Stimulated activated CD8-positive, alpha-beta memory T cell treated with anti-CD3 and anti-CD28 coated beads, Interleukin-4, amount 100 ng/mL, for 48 hours (primary cell): ENCODE measurements at regions not wholly inside any gene's neighbourhood (a gene's known extent, or its start where the extent isn't known, plus 50 kb on each side); places are given as distances from the start of the nearest gene placed in this dataset.
"Not testable (repeated sequence)": the region's sequence is repeated elsewhere in the genome, so short reads cannot be mapped to it uniquely, and the experiment has no call there.

Experiments
- DNase-seq: peaks from one replicate; pipeline ENCODE4 v3.0.0-alpha.2; 2020

DNA sequence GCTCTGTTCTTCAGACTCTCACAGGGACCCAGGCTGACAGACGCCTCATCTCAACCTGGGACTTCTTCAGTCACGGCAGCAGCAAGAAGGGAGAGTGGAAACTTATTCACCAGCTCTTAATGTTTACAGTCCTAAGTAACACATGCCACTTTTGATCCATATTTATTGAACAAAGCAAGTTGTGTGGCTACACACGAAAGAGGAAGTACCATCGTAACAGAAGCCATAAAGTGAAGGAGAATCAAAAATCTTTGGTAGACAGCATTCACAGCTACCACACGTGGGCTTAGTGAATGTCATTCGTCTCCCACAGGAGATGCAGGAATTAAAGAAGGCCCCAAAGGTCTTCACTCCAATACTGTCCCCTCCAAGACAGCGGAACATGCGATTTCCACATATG is 582.6 kb downstream of the CETN3 start:
- no peak for DNase-seq

DNA sequence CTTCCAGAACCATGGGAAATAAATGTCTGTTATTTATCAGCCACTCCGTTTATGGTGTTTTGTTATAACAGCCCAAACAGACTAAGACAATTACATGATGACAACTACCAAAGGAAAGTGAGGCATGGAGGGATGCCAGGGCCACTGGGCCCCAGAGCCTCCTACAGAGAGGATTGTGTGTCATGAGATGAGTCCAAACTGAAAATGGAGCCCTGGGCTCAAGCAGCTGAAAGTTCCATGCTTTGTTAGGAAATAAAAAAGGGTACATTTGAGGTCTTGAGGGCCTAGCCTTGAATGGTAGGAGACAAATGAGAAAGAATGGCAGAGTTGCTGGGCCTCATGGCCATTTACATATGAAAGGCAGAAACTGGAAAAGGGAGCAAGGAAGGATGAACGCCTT is 586.5 kb downstream of the CETN3 start:
- no peak for DNase-seq

DNA sequence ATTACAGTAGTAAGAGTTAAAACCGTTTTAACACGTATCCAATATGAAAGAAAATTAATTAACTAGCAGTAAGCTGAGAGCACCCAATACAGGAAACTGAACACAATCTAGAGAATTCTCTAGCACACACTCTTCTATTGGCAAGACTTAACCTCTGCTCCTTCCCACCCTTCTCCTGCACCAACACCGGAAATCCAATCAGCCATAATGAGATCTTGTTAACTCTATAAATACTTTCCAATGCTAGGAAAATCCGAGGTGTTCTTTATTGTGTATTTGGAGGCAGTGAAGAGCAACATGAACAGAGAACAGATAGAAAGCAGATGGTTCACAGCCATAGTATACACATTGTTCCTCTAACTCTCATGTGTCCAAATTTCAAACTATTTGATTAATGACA is 591.7 kb downstream of the CETN3 start:
- no peak for DNase-seq

DNA sequence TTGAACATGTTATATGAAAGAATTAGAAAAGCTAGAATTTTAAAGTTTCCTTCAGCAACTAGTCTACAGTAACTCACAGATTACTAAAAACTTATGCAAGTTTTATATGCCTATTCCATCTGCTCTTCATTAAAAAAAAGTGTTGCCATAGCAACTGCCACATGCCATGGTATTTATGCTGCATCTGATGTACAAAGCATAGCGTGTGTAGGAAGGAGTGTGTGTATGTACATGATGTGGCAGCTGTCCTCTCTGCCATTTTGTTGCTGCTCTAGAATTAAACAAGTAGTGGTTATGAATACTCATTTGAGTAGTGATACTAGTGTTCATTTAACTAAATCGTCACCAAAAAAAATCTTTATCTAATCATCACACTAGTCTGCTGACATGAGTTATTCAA is 593.5 kb downstream of the CETN3 start:
- no peak for DNase-seq

DNA sequence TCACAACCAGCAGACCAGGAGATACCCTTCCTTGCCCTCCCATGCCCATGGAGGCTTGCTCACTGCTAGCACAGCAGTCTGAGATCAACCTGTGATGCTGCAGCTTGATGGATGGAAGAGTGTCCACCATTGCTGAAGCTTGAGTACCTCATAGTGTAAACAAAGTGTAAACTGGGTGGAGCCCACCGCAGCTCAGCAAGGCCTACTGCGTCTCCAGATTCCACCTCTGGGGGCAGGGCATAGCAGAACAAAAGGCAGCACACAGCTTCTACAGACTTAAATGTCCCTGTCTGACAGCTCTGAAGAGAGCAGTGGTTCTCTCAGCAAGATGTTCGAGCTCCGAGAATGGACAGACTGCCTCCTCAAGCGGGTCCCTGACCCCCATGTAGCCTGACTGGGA is 608.8 kb downstream of the CETN3 start:
- not testable (repeated sequence) for DNase-seq

DNA sequence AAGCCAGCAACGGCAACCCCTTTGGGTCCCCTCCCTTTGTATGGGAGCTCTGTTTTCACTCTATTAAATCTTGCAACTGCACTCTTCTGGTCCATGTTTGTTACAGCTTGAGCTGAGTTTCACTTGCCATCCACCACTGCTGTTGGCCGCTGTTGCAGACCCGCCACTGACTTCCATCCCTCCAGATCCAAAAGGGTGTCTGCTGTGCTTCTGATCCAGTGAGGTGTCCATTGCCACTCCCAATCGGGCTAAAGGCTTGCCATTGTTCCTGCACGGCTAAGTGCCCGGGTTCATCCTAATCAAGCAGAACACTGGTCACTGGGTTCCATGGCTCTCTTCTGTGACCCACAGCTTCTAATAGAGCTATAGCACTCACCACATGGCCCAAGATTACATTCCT is 615.1 kb downstream of the CETN3 start:
- DNase-seq, result not testable (repeated sequence)

DNA sequence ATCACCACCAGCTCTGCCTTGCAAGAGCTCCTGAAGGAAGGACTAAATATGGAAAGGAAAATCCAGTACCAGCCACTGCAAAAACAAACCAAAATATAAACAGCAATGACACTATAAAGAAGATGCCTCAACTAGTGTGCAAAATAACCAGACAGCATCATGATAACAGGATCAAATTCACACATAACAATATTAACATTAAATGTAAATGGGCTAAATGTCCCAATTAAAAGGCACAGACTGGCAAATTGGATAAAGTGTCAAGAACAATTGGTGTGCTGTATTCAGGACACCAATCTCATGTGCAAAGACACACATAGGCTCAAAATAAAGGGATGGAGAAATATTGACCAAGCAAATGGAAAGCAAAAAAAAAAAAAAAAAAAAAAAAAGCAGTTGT is 629.8 kb downstream of the CETN3 start:
- DNase-seq, result not testable (repeated sequence)

DNA sequence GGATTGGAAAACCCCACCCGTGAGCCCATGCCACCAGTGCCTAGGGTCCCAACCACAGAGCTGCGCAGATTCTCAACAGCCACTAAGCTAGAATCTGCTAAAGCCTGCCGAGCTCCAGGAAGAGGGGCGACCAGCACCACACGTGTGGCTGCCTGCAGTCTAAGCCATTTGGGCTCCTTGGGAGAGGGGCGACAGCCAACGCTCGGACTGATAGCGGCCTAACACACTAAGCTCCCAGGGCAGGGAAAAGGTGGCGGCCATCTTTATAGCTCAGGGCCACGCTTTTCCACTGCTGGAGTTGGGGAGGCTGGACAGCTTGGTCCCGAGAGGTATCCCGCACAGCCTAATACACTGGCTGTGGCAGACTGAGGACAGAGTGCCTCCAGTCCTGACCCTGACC is 631.8 kb downstream of the CETN3 start:
- DNase-seq, result no peak

DNA sequence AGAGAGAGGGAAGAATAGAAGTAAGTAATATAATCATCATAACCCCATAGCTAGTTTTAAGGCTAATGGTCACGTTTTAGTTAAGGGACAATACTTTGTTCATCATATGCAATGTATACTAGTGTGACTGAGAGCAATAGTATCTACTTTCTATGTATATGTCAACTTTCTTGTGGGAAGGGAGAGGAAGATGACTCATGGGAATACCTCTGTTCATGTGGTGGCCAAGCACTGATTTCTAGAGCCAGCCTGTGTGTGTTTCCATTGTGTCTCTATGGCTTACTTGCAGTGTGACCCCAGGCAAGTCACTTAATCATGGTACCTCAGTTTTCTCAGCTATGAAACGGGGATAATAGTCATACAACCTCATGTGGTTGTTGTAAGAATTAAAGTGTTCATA is 639.6 kb downstream of the CETN3 start:
- DNase-seq, result no peak

DNA sequence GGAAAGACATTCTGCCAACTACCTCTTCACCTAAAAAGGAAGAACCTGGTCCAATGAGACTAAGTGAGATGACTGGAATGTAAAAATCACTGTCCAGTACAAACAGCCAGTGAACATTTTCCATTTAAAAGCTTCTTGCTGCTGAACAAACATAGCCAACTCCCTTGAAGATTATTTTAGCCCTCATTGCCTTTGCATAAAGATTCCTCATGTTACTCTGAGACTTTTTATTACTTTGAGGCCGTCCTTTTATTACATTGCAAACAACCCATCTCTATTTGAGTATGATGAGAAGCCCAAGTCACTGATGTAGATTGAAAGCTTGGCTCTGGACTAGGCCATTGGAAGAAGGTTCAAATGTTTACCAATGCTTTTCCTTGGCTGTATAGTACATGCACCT is 649.8 kb downstream of the CETN3 start:
- DNase-seq, result no peak

DNA sequence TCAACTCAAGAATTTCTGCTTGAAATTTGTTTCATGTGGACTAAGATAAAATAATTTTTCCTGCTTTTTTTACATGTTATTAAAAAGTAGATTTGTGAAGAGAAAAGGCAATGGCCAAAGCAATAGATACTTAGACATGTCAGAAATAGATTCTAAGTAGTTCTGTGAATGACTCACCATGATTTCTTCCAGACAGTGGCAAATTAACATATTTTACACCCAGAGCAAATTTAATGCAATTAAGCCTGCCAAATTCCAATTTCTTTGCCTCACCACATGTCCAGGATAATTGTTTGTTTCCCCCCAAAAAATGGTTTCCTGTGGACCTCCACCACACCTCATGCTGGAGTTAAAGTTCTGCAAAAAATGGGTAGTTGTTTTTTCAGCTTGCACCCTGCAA is 651.4 kb downstream of the CETN3 start:
- no peak for DNase-seq

DNA sequence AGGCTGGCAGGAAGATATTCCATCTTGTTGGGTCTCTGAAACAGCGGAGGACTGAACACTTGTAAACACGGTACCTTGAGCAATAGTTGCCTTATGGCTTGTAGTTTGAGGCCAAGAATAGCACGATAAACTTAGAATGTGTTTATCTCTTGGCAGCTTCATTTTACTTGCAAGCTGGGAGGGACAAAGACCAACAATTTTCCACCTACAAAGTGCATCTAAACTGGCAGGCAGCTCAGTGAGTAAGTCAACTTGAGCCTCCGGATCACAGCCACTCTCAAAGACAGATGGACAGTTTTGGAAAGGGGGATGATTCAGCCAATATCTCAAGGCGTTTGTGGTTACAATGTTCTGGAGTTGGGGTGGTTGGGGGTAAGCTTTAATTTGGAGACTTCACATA is 652.6 kb downstream of the CETN3 start:
- no peak for DNase-seq

DNA sequence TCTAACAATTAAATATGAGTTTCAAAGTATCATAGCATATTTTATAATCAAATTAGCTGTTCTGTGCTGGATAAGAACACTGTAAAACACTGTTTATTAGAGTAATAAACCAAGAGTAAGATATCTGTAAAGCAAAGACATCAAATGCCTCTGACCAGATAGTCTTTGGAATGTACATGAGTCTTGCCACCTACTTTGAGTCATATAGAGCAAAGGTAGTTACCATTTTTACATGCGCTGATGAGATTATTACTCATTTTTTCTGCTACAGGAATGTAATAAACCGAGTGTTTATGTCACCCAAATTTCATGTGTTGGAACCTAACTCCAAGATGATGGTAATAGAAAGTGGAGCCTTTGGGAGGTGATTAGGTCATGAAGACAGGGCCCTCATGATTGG is 654.5 kb downstream of the CETN3 start:
- DNase-seq, result no peak

DNA sequence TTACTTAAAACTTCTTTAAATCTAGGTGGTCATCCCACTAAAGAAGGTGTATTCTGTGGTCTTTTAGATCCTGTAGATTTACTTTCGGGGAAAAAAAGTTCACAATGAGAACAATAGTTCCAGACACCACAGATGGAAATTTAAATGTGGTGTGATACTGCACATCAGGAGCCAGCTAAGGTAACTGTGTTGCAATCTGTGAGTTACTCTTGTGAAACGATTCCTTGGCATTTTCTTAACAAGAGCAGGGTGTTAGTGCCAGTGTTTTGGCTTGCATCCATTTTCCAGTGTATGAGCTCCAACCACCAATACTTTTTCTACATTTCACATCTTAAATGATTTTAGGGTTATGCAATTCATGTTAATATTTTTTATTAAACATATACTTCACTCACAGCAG is 674.5 kb downstream of the CETN3 start:
- no peak for DNase-seq

DNA sequence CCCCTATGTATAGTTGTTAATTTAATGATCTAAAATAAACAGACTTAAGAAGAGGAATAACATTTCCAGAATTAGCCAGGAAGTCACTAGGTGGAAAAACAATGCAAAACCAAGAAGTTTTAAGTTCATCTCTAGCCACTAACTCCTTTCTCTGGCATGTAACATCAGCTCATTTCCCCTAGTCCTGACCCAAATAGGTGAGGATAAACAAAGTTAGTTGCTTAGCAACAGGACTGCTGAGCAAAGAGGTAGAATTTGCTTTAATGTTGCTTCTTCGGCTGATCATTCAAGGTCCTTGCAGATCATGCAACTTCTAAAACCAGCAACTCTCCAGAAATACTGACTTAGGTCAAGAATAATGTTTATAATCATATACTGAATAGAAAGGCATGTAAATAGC is 675.8 kb downstream of the CETN3 start:
- no peak for DNase-seq

DNA sequence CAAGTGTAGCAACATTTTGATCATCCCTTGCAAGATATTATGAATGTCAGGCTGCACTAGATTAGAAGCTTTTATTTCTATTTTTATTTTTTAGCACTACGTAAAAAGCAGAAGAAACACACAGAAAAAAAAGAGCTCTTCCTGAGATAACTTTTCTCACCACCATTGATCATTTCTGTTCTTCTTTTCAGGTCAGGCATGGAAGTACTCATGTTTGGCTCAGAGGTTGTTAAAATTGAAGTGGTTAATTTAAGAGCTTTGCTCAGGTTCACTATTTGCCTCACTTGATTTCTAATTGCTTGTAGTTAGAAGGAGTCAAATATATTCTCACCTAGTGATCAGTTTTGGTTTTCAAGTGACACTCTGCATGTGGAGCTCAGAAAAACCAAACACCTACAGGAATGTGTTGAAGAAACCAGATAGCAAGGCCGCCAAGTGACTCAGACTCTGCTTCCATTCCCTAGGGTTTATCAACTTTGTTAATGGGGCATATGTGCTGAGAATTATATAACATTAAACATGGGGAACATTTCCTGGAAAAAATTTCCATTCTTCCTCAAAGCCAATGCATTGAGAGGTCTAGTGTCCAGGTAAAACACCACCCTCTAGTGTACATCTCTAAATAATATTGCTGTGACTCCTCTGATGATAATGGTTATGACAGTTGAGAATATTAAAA is 679.8 kb downstream of the CETN3 start:
- no peak for DNase-seq

DNA sequence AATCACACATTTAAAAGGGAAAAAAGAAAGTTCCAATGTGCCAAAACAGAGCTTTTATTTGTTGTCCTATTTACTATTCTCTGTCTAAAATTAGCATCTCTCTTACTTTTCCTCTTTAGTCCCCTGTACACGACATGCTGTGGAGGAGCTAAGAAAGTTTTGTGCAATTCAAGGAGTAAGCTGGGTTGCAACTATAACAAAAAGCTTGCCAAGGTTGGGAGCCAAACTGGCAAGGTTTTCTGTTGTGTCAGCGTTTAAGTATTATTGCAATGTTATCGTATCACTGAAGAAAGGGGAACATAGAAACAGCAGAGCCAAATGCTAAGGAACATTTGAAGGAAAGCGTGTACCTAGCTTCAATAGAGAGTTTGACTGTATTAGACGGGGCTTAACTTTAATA is 680.8 kb downstream of the CETN3 start:
- DNase-seq, result no peak

DNA sequence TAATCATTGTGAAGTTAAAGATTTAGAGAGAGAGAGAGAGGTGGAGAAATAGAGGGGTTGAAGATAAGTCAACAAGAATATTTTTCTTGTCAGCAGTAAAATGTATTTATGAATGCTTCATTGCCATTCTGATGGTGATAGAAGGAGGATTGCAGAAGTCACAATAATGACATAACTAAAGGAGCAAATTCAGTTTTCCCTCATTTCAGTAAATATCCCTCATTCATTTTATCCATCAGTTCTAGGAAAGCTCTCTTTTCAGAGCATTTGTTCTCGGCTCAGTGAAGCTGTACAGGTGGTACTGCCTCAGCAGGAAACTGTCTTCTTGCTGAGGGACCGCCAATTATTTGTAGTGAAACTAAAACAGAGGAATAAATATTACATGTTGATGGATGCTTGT is 681.4 kb downstream of the CETN3 start:
- DNase-seq, result no peak

DNA sequence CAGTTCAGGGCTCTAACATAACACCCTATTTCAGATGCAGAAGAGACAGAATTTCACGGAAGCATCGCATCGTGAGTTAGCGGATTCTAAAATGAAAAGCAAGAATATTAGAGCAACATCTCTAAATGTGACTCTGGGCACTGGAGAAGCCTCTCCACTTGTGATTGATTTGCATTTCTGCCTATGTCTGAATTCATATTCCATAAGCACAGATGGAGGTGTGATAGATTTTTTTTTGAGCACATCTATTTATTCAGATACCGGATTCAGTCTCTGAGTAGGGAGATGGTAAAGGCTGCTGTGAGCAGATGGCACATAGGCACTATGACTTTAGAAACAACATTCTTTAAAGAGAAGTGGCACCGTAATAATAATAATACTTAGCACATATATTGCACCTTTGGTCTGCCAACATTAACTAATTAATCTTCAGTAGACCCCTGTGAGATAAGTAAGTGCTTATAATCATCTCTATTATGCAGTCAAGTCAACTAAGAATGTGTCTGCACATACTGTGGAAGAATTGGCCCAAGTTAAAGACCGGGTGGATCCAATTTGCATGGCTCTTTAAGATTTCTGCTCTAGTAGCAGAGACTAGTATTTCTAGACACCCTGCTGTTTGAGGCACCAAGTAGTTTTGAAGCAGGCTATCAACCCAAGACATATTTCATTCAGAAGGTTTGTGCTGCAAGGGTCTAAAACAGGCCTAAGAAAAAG is 685.0 kb downstream of the CETN3 start:
- no peak for DNase-seq

DNA sequence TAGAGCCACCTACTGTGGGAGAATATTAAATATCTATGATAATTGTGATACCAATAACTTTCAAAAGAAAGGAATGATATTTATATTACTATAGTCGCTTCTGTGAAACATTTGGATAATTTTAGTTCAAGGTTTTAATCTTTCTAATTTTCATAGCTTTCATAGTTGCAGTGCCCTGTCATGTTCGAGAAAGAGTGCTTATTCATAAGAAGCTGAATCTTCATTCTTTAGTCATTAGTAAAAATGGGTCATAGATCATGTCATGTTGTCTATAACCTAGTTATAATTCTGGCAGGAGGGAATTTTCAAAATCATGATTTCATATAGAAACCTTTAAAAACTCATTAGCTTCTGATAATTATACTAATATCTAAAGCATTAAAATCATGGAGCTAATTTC is 685.6 kb downstream of the CETN3 start:
- no peak for DNase-seq

DNA sequence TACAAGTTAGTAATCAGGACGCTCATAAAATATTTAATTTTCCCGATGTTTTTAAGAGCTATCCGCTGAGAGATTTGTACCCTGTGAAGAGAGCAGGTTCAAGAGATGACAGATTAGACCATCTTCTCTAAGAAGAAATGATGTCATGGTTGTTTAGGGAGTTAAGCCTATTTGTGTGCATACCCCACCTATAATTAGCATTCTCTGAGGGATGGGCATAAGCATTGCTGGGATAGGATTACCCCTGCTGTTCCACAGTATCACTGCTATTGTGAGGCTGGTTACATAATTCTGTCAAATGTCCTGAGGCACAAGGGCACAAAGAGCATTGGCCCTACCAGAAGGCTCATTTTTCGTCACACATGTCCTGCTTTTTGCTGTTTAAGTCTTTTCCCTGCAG is 687.0 kb downstream of the CETN3 start:
- no peak for DNase-seq

DNA sequence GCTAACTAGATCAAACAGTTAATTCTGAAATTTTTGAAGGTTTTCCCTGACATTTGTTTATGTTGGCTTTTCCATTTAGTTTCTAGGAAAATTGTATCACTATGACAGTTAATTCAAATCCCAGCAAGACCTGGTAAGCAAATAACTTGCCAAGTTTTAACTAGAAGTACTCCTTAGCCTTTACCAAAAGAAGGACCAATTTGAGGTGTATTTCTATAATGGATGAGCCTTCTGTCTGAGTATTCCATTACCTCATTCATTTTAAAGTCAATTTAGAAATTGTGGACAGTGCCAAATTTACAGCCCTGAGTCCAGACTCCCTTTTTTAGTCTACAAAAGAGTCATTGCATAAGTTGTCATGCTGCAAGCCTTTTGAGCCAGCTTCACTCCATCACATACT is 687.6 kb downstream of the CETN3 start:
- DNase-seq, result no peak

DNA sequence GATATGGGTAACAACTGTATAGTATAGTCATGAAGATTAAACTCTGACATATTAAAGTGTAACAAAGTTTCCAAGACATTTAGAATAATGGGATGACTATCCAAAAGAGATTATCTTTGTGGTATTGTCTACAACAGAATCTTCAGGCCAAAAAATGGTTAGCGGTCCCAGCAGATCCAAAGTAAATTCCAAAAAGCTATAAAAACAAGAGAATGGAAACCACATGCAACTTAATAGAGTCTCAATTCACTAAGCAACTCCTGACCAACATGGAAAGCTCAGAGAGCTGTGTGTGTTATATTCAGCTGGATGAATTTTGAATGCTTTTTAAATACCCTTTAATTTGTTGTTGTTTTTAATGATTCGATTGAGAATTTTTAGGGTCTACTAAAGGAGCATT is 688.2 kb downstream of the CETN3 start:
- DNase-seq, result no peak

DNA sequence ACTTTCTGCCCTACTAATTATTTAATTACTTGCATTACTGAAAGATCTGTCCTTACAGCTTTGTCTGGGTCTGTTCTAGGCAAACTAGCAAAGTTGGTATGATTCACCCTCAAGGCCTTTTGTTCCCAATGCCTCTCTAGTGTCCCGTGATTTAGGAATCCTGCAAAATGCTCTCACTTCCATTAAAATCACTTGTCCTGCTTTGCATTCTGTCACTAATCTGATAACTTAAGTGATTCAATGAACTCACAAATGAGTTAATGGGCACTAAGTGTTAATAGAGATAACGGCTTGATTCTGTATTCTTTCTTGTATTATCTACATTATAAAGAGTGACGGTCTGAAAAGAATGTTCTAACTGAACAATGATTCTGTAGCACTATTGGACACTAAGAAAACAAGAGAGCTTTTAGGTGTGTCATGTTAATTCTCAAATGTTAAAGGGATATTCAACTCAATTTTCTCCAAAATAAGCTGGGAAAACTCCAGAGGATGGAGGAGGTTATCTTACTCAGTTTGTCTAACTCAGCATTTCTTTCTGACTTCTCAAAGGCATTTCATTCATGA is 697.3 kb downstream of the CETN3 start:
- no peak for DNase-seq

DNA sequence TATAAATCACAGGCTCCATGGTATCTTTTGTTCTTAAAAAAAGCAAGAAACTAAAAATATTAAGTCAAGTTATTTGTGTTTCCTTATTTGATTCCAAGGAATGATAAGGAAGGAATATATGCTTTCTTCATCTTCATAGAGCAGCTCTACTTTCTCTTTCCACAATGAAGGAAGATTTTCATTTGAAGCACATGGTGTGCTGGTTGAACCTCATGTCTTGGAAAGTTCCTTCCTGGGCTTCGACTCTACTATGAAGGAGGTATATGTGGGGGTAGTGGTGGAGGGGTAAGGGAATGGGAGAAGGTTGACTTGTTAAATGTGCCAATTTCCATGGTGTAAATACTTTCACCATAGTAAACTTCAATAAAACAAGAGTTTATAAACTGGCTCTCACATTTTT is 698.0 kb downstream of the CETN3 start:
- no peak for DNase-seq
